Nephron progenitor cell (in vitro differentiated cells): ENCODE measurements at regions not wholly inside any gene's neighbourhood (a gene's known extent, or its start where the extent isn't known, plus 50 kb on each side); places are given as distances from the start of the nearest gene placed in this dataset.

ENCODE experiments used
- DNase-seq: peaks from one replicate; pipeline ENCODE4 v3.0.0; 2021
- H3K27ac Mint-ChIP-seq: 2 replicates; pipeline ENCODE4 v1.8.0; 2021; ENCODE audit warnings: mild to moderate bottlenecking, moderate library complexity, mixed read lengths
- H3K27me3 Mint-ChIP-seq: 2 replicates; pipeline ENCODE4 v1.8.0; 2021; ENCODE audit warnings: mild to moderate bottlenecking, low read depth, mixed read lengths; ENCODE audit not compliant: poor library complexity
- H3K36me3 Mint-ChIP-seq: 2 replicates; pipeline ENCODE4 v1.8.0; 2021; ENCODE audit warnings: low read depth, mixed read lengths
- H3K4me1 Mint-ChIP-seq: 2 replicates; pipeline ENCODE4 v1.8.0; 2021; ENCODE audit warnings: mixed read lengths
- H3K4me3 Mint-ChIP-seq: 2 replicates; pipeline ENCODE4 v1.8.0; 2021; ENCODE audit warnings: mild to moderate bottlenecking, moderate library complexity, mixed read lengths
- H3K9me3 Mint-ChIP-seq: 2 replicates; pipeline ENCODE4 v1.8.0; 2021; ENCODE audit warnings: mild to moderate bottlenecking, moderate library complexity, mixed read lengths
- CTCF ChIP-seq: fragments of 200-600 bp; sonication (generic); IDR thresholded peaks from 2 replicates; pipeline ENCODE4 v1.5.0; 2021; ENCODE audit warnings: antibody characterized with exemption

- TF ChIP-seq CTCF, result no peak
- Mint-ChIP-seq H3K36me3 (no peaks in the 10 kb centered on the region), H3K27ac (no peak overlapping the region), H3K4me3 (no peak overlapping the region), H3K27me3 (peaks cover 27% of the 10 kb centered on the region), H3K9me3 (no peaks in the 10 kb centered on the region), H3K4me1 (no peaks in the 10 kb centered on the region)
- DNase-seq, result no peak
Measured at GRCh38 chr20:22324505-22324904, 259.9 kb downstream of the FOXA2 start.

- H3K27ac Mint-ChIP-seq, result no peak overlapping the region
- no peaks in the 10 kb centered on the region for H3K36me3 Mint-ChIP-seq
- TF ChIP-seq CTCF, result no peak
- no peaks in the 10 kb centered on the region for H3K9me3 Mint-ChIP-seq
- H3K27me3 Mint-ChIP-seq, result peaks cover 37% of the 10 kb centered on the region
- DNase-seq, result no peak
- H3K4me3 Mint-ChIP-seq, result no peak overlapping the region
- no peaks in the 10 kb centered on the region for H3K4me1 Mint-ChIP-seq
Measured at GRCh38 chr20:22322513-22322912, 261.9 kb downstream of the FOXA2 start.

- TF ChIP-seq CTCF, result no peak
- no peaks in the 10 kb centered on the region for H3K36me3 Mint-ChIP-seq
- H3K4me3 Mint-ChIP-seq, result no peak overlapping the region
- H3K27ac Mint-ChIP-seq, result no peak overlapping the region
- no peaks in the 10 kb centered on the region for H3K4me1 Mint-ChIP-seq
- peaks cover 35% of the 10 kb centered on the region for H3K27me3 Mint-ChIP-seq
- DNase-seq, result no peak
- H3K9me3 Mint-ChIP-seq, result no peaks in the 10 kb centered on the region
Measured at GRCh38 chr20:22321191-22321590, 263.2 kb downstream of the FOXA2 start.

- no peaks in the 10 kb centered on the region for H3K4me1 Mint-ChIP-seq
- peaks cover 37% of the 10 kb centered on the region for H3K27me3 Mint-ChIP-seq
- DNase-seq, result no peak
- no peaks in the 10 kb centered on the region for H3K36me3 Mint-ChIP-seq
- H3K4me3 Mint-ChIP-seq, result no peak overlapping the region
- no peak overlapping the region for H3K27ac Mint-ChIP-seq
- TF ChIP-seq CTCF, result no peak
- H3K9me3 Mint-ChIP-seq, result no peaks in the 10 kb centered on the region
Measured at GRCh38 chr20:22320245-22320915, 264.0 kb downstream of the FOXA2 start.

GRCh38 chr20:22315771-22316170 is 268.6 kb downstream of the FOXA2 start:
- DNase-seq, result no peak
- TF ChIP-seq CTCF, result no peak
- Mint-ChIP-seq H3K27me3 (peaks cover 41% of the 10 kb centered on the region), H3K4me3 (no peak overlapping the region), H3K36me3 (no peaks in the 10 kb centered on the region), H3K9me3 (no peaks in the 10 kb centered on the region), H3K4me1 (peaks cover 5% of the 10 kb centered on the region), H3K27ac (no peak overlapping the region)

GRCh38 chr20:22315073-22315472 is 269.3 kb downstream of the FOXA2 start:
- no peaks in the 10 kb centered on the region for H3K36me3 Mint-ChIP-seq
- TF ChIP-seq CTCF, result no peak
- H3K27ac Mint-ChIP-seq, result no peak overlapping the region
- peaks cover 41% of the 10 kb centered on the region for H3K27me3 Mint-ChIP-seq
- no peak overlapping the region for H3K4me3 Mint-ChIP-seq
- peaks cover 5% of the 10 kb centered on the region for H3K4me1 Mint-ChIP-seq
- H3K9me3 Mint-ChIP-seq, result no peaks in the 10 kb centered on the region
- DNase-seq, result no peak
